Lower leg skin (tissue), 3 donors: ENCODE measurements at regions not wholly inside any gene's neighbourhood (a gene's known extent, or its start where the extent isn't known, plus 50 kb on each side); places are given as distances from the start of the nearest gene placed in this dataset.

ENCODE experiments used
- POLR2A ChIP-seq, 2 donors: fragments of 450-650 bp; IDR thresholded peaks; one replicate each; pipeline ENCODE4 v1.6.1; 2016 to 2017; ENCODE audit warnings: antibody characterized with exemption in 2 of 2, mild to moderate bottlenecking in 1 of 2, moderate library complexity in 1 of 2
- TF ChIP-seq, protein P1 (sequence below), 3 donors: fragments of 450-650 bp; IDR thresholded peaks; one replicate each; pipeline ENCODE4 v1.5.1; 2016; ENCODE audit warnings: antibody characterized with exemption in 3 of 3, mild to moderate bottlenecking in 3 of 3, moderate library complexity in 2 of 3

- no peak for TF ChIP-seq POLR2A (IDR thresholded peaks at IDR 0.05)
- TF ChIP-seq, protein P1, sequence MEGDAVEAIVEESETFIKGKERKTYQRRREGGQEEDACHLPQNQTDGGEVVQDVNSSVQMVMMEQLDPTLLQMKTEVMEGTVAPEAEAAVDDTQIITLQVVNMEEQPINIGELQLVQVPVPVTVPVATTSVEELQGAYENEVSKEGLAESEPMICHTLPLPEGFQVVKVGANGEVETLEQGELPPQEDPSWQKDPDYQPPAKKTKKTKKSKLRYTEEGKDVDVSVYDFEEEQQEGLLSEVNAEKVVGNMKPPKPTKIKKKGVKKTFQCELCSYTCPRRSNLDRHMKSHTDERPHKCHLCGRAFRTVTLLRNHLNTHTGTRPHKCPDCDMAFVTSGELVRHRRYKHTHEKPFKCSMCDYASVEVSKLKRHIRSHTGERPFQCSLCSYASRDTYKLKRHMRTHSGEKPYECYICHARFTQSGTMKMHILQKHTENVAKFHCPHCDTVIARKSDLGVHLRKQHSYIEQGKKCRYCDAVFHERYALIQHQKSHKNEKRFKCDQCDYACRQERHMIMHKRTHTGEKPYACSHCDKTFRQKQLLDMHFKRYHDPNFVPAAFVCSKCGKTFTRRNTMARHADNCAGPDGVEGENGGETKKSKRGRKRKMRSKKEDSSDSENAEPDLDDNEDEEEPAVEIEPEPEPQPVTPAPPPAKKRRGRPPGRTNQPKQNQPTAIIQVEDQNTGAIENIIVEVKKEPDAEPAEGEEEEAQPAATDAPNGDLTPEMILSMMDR (IDR thresholded peaks at IDR 0.05), result no peak
These were observed 178.3 kb upstream of the RALGAPA2 start for GRCh38 chr20:20890751-20891150.
